Stomach (tissue), 4 donors: ENCODE measurements at regions not wholly inside any gene's neighbourhood (a gene's known extent, or its start where the extent isn't known, plus 50 kb on each side); places are given as distances from the start of the nearest gene placed in this dataset.

ENCODE experiments used
- EP300 ChIP-seq: sonication (generic); formaldehyde crosslinking; IDR thresholded peaks from one replicate; pipeline ENCODE4 v1.6.1; 2017; ENCODE audit warnings: antibody characterized with exemption
- POLR2A ChIP-seq, 4 donors: fragments of 450-650 bp; IDR thresholded peaks; one replicate each; pipeline ENCODE4 v1.6.1; 2016; ENCODE audit warnings: antibody characterized with exemption in 4 of 4, control low read depth in 2 of 4, mild to moderate bottlenecking in 1 of 4, moderate library complexity in 1 of 4
- POLR2AphosphoS5 ChIP-seq, 3 donors: sonication (generic); formaldehyde crosslinking; IDR thresholded peaks; one replicate each; pipeline ENCODE4 v1.6.1; 2016; ENCODE audit warnings: antibody characterized with exemption in 3 of 3
- TF ChIP-seq, protein P1 (sequence below), 7 experiments: fragments of 450-650 bp in 4 of 7; fragments of 200-600 bp in 3 of 7; sonication (generic) in 3 of 7; IDR thresholded peaks; one replicate each; pipeline ENCODE4 v1.5.1; 2016 to 2019; ENCODE audit warnings: antibody characterized with exemption in 7 of 7, control low read depth in 2 of 7, mild to moderate bottlenecking in 1 of 7

DNA sequence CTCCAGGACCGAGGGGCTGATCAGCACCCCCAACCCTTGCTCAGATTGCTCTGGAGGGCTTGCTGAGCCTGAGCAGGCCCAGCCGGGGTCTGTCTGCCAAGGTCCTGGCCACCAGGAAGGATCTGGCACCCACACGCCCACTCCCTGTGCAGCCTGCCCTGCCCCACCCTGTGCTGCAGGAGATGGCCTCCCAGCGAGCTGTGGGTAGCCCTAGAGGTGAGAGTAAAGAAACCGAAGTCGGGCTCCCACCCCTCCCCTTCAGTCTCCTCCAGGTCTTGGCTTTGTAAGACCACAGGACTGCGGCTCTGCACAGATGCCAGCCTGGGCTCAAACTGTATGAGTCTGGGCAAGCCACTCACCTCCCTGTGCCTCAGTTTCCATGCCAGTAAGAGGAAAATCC lies 307.8 kb downstream of the BCL11B start:
- TF ChIP-seq, protein P1, sequence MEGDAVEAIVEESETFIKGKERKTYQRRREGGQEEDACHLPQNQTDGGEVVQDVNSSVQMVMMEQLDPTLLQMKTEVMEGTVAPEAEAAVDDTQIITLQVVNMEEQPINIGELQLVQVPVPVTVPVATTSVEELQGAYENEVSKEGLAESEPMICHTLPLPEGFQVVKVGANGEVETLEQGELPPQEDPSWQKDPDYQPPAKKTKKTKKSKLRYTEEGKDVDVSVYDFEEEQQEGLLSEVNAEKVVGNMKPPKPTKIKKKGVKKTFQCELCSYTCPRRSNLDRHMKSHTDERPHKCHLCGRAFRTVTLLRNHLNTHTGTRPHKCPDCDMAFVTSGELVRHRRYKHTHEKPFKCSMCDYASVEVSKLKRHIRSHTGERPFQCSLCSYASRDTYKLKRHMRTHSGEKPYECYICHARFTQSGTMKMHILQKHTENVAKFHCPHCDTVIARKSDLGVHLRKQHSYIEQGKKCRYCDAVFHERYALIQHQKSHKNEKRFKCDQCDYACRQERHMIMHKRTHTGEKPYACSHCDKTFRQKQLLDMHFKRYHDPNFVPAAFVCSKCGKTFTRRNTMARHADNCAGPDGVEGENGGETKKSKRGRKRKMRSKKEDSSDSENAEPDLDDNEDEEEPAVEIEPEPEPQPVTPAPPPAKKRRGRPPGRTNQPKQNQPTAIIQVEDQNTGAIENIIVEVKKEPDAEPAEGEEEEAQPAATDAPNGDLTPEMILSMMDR (IDR thresholded peaks at IDR 0.05) = no peak
- TF ChIP-seq POLR2A (IDR thresholded peaks at IDR 0.05) (no peak), EP300 (no peak), POLR2AphosphoS5 (IDR thresholded peaks at IDR 0.05) (no peak)
